ENCODE measurements at regions not wholly inside any gene's neighbourhood (a gene's known extent, or its start where the extent isn't known, plus 50 kb on each side); places are given as distances from the start of the nearest gene placed in this dataset.
A peak's percentile ranks its signal among the peaks of the same experiment; 100 is the strongest.

DNA sequence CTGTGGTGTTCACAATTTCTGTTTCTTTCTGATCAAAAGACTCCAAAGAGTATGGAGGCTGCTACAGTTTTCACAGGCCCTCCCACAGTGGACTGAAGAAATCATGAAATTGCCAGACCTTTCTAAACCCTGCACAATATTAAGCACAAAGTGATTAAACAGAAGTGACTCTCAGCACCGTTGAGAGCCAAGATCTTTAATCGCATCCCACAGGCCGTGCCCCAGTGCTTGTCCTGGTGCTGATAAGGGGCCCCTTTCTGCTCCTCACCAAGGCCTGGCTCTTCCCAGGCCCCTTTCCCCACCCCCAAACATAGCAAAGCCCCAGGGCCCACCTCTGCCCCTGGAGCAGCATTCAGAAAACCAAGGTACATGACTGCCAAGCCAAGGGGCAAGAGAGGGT, 57.4 kb upstream of the BMAL1 start:
- H3K4me3 ChIP-seq, result no peak overlapping the region

DNA sequence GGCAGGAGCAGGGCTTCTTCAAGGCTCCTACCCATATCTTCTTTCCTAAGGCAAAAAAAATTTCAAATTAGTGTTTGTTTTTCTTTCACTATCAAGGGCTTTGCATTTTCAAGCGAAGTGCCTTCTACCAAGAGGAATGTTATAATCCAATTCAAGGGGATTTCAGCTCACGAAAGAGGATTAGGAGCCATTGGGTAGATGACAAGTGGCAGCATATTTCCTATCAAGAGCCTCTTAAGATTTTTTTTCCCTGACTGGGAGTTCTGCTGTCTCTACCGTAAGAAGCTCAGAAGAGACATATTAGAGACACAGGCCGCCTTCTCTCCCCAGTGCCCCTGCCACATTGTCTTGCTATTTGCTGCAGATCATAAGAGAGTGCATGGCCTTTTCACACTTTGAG, 55.9 kb upstream of the BMAL1 start:
- Histone ChIP-seq H3K36me3 (no peaks in the 10 kb centered on the region), H3K27ac (no peak overlapping the region), H3K4me3 (no peak overlapping the region), H3K9me3 (no peaks in the 10 kb centered on the region), H3K27me3 (no peaks in the 10 kb centered on the region), H3K4me1 (no peaks in the 10 kb centered on the region)
- TF ChIP-seq, protein P1, sequence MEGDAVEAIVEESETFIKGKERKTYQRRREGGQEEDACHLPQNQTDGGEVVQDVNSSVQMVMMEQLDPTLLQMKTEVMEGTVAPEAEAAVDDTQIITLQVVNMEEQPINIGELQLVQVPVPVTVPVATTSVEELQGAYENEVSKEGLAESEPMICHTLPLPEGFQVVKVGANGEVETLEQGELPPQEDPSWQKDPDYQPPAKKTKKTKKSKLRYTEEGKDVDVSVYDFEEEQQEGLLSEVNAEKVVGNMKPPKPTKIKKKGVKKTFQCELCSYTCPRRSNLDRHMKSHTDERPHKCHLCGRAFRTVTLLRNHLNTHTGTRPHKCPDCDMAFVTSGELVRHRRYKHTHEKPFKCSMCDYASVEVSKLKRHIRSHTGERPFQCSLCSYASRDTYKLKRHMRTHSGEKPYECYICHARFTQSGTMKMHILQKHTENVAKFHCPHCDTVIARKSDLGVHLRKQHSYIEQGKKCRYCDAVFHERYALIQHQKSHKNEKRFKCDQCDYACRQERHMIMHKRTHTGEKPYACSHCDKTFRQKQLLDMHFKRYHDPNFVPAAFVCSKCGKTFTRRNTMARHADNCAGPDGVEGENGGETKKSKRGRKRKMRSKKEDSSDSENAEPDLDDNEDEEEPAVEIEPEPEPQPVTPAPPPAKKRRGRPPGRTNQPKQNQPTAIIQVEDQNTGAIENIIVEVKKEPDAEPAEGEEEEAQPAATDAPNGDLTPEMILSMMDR (IDR thresholded peaks at IDR 0.05), result no peak
- intact Hi-C loops (cut with DNase I), result no loop called here
- no peak for DNase-seq
- peak; percentile 73 for ATAC-seq

More for the DNA sequence above, 57.4 kb upstream of the BMAL1 start:
- H3K4me1 ChIP-seq, result peaks cover 0 to 4% of the 10 kb centered on the region in 2 donors
- no peaks in the 10 kb centered on the region for H3K9me3 ChIP-seq
- no peaks in the 10 kb centered on the region for H3K36me3 ChIP-seq
- no peak overlapping the region for H3K27ac ChIP-seq
- ATAC-seq (no peak), DNase-seq (no peak)
- TF ChIP-seq, protein P1 (IDR thresholded peaks at IDR 0.05), result no peak
- intact Hi-C loops (cut with DNase I), result no loop called here
- H3K27me3 ChIP-seq, result no peaks in the 10 kb centered on the region

DNA sequence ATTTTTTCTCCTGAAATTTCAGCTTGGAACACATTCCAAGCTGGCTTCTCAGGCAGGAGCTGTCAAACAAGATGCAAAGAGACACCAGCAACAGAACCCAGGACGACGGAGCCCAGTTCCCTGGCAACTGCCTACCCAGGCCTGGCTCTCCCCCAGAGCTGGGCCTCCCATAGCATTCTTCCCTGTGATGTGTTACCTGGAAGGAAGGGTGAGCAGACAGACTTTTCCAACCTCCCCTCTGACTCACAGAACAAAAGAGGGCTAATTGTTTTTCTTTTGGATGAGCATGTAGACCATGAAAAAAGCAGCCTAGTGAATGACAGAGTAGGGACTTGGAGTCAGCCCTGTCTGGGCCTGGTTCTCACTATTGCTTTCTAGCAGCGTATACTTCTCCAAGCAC, 55.3 kb upstream of the BMAL1 start:
- Histone ChIP-seq H3K9me3 (no peaks in the 10 kb centered on the region), H3K27ac (no peak overlapping the region), H3K36me3 (no peaks in the 10 kb centered on the region), H3K27me3 (no peaks in the 10 kb centered on the region), H3K4me3 (no peak overlapping the region), H3K4me1 (no peaks in the 10 kb centered on the region)
- peak; percentile 46 for ATAC-seq
- TF ChIP-seq, protein P1 (IDR thresholded peaks at IDR 0.05), result no peak
- no peak for DNase-seq
- intact Hi-C loops (cut with DNase I), result no loop called here

GRCh38 chr11:13223112-13223511, 54.5 kb upstream of the BMAL1 start:
- H3K4me3 ChIP-seq, result no peak overlapping the region
- H3K4me1 ChIP-seq, result no peaks in the 10 kb centered on the region
- no peaks in the 10 kb centered on the region for H3K36me3 ChIP-seq
- no peaks in the 10 kb centered on the region for H3K27me3 ChIP-seq
- no peak for ATAC-seq
- no peak overlapping the region for H3K27ac ChIP-seq
- no peaks in the 10 kb centered on the region for H3K9me3 ChIP-seq
- DNase-seq, result no peak
- intact Hi-C loops (cut with DNase I), result no loop called here
- TF ChIP-seq, protein P1 (IDR thresholded peaks at IDR 0.05), result no peak

GRCh38 chr11:13224324-13224723, 53.3 kb upstream of the BMAL1 start:
- no peak overlapping the region for H3K4me3 ChIP-seq
- TF ChIP-seq, protein P1 (IDR thresholded peaks at IDR 0.05), result no peak
- ATAC-seq, result no peak
- intact Hi-C loops (cut with DNase I), result no loop called here
- no peak overlapping the region for H3K27ac ChIP-seq
- no peaks in the 10 kb centered on the region for H3K9me3 ChIP-seq
- no peaks in the 10 kb centered on the region for H3K27me3 ChIP-seq
- DNase-seq, result no peak
- H3K36me3 ChIP-seq, result no peaks in the 10 kb centered on the region
- H3K4me1 ChIP-seq, result peaks cover 0 to 6% of the 10 kb centered on the region in 2 donors

Data from left lung (tissue), 4 donors.